GM12875 (cell line): ENCODE measurements at regions not wholly inside any gene's neighbourhood (a gene's known extent, or its start where the extent isn't known, plus 50 kb on each side); places are given as distances from the start of the nearest gene placed in this dataset.

ENCODE experiments used
- H3K4me3 ChIP-seq: one replicate; pipeline ENCODE4 v1.5.1; 2011; ENCODE audit warnings: low read depth, low read length, control low read depth
- CTCF ChIP-seq: IDR thresholded peaks from 2 replicates; pipeline ENCODE4 v1.5.1; 2011; ENCODE audit warnings: low read depth, mild to moderate bottlenecking, control low read depth, inconsistent platforms, low read length, moderate library complexity, borderline replicate concordance; ENCODE audit not compliant: insufficient read depth

GRCh38 chr4:38426532-38426931 is 237.5 kb upstream of the KLF3 start:
- no peak overlapping the region for H3K4me3 ChIP-seq
- no peak for TF ChIP-seq CTCF

- H3K4me3 ChIP-seq, result no peak overlapping the region
- no peak for TF ChIP-seq CTCF
Measured at GRCh38 chr4:38430841-38431240, 233.2 kb upstream of the KLF3 start.

GRCh38 chr4:38442073-38442788 is 221.8 kb upstream of the KLF3 start:
- H3K4me3 ChIP-seq, result no peak overlapping the region
- no peak for TF ChIP-seq CTCF

GRCh38 chr4:38449506-38450174 is 214.4 kb upstream of the KLF3 start:
- H3K4me3 ChIP-seq, result no peak overlapping the region
- TF ChIP-seq CTCF, result no peak

- TF ChIP-seq CTCF, result no peak
Measured at GRCh38 chr4:38452009-38452408, 212.0 kb upstream of the KLF3 start.

GRCh38 chr4:38452542-38452941 is 211.5 kb upstream of the KLF3 start:
- TF ChIP-seq CTCF, result no peak
- H3K4me3 ChIP-seq, result no peak overlapping the region

More at GRCh38 chr4:38452009-38452408, 212.0 kb upstream of the KLF3 start:
- no peak overlapping the region for H3K4me3 ChIP-seq
